ENCODE measurements at regions not wholly inside any gene's neighbourhood (a gene's known extent, or its start where the extent isn't known, plus 50 kb on each side); places are given as distances from the start of the nearest gene placed in this dataset.

- DNase-seq, result no peak
These were observed 197.8 kb upstream of the HDDC2 start for GRCh38 chr6:125499535-125499934.

GRCh38 chr6:125503181-125503580 is 201.4 kb upstream of the HDDC2 start:
- DNase-seq, result no peak

GRCh38 chr6:125507987-125508655 is 206.4 kb upstream of the HDDC2 start:
- DNase-seq, result peak; percentile 84

- no peak for DNase-seq
These were observed 207.0 kb upstream of the HDDC2 start for GRCh38 chr6:125508793-125509192.

- no peak for DNase-seq
These were observed 207.7 kb upstream of the HDDC2 start for GRCh38 chr6:125509477-125509876.

- no peak for DNase-seq
These were observed 208.6 kb upstream of the HDDC2 start for GRCh38 chr6:125510405-125510804.

- peak; percentile 72 for DNase-seq
These were observed 210.1 kb upstream of the HDDC2 start for GRCh38 chr6:125511809-125512396.

GRCh38 chr6:125512621-125513020 is 210.9 kb upstream of the HDDC2 start:
- peak; percentile 2 for DNase-seq

GRCh38 chr6:125513978-125514377 is 212.2 kb upstream of the HDDC2 start:
- DNase-seq, result no peak

GRCh38 chr6:125516644-125517043 is 214.9 kb upstream of the HDDC2 start:
- no peak for DNase-seq

- peak; percentile 56 for DNase-seq
These were observed 217.6 kb upstream of the HDDC2 start for GRCh38 chr6:125519367-125519766.

- no peak for DNase-seq
These were observed 222.6 kb upstream of the HDDC2 start for GRCh38 chr6:125524356-125524755.

- no peak for DNase-seq
These were observed 223.3 kb upstream of the HEY2 start for GRCh38 chr6:125526007-125526720.

- DNase-seq, result no peak
These were observed 220.8 kb upstream of the HEY2 start for GRCh38 chr6:125528621-125529041.

- no peak for DNase-seq
These were observed 220.4 kb upstream of the HEY2 start for GRCh38 chr6:125529061-125529460.

GRCh38 chr6:125533710-125534397 is 215.6 kb upstream of the HEY2 start:
- DNase-seq, result no peak

GRCh38 chr6:125534430-125535263 is 214.8 kb upstream of the HEY2 start:
- no peak for DNase-seq

- no peak for DNase-seq
These were observed 212.3 kb upstream of the HEY2 start for GRCh38 chr6:125537090-125537489.

GRCh38 chr6:125539892-125540291 is 209.5 kb upstream of the HEY2 start:
- DNase-seq, result no peak

- DNase-seq, result no peak
These were observed 204.6 kb upstream of the HEY2 start for GRCh38 chr6:125544819-125545218.

- DNase-seq, result no peak
These were observed 202.6 kb upstream of the HEY2 start for GRCh38 chr6:125546841-125547251.

GRCh38 chr6:125547381-125547780 is 202.1 kb upstream of the HEY2 start:
- no peak for DNase-seq

All from NCI-H345 (cell line).